ENCODE measurements at regions not wholly inside any gene's neighbourhood (a gene's known extent, or its start where the extent isn't known, plus 50 kb on each side); places are given as distances from the start of the nearest gene placed in this dataset.

- ATAC-seq (no peak), DNase-seq (no peak)
- Histone ChIP-seq H3K27ac (no peak overlapping the region), H3K36me3 (no peaks in the 10 kb centered on the region), H3K4me1 (no peaks in the 10 kb centered on the region), H3K4me3 (no peak overlapping the region), H3K9me3 (no peaks in the 10 kb centered on the region), H3K27me3 (no peaks in the 10 kb centered on the region)
- no peak for TF ChIP-seq CTCF (IDR thresholded peaks at IDR 0.05 in 4 of 5, conservative IDR thresholded peaks at IDR 0.05 in 1 of 5)
- TF ChIP-seq POLR2A (IDR thresholded peaks at IDR 0.05): no peak
- in situ Hi-C loops (cut with MboI; ENCODE audit: low sequenced_read_pairs in 4 of 4): no loop called here
- intact Hi-C loops (cut with DNase I; ENCODE audit: low total_unique reads): no loop called here
These were observed 417.2 kb upstream of the PBX1 start for GRCh38 chr1:164141797-164142196.

GRCh38 chr1:164154622-164155021 lies 404.4 kb upstream of the PBX1 start:
- Histone ChIP-seq H3K4me1 (no peaks in the 10 kb centered on the region), H3K9me3 (no peaks in the 10 kb centered on the region), H3K27me3 (no peaks in the 10 kb centered on the region), H3K27ac (no peak overlapping the region), H3K4me3 (no peak overlapping the region), H3K36me3 (no peaks in the 10 kb centered on the region)
- TF ChIP-seq POLR2A (IDR thresholded peaks at IDR 0.05) (no peak), CTCF (IDR thresholded peaks at IDR 0.05 in 4 of 5, conservative IDR thresholded peaks at IDR 0.05 in 1 of 5) (no peak)
- in situ Hi-C loops (cut with MboI; ENCODE audit: low sequenced_read_pairs in 4 of 4) (no loop called here), intact Hi-C loops (cut with DNase I; ENCODE audit: low total_unique reads) (no loop called here)
- no peak for ATAC-seq
- DNase-seq: no peak

DNA sequence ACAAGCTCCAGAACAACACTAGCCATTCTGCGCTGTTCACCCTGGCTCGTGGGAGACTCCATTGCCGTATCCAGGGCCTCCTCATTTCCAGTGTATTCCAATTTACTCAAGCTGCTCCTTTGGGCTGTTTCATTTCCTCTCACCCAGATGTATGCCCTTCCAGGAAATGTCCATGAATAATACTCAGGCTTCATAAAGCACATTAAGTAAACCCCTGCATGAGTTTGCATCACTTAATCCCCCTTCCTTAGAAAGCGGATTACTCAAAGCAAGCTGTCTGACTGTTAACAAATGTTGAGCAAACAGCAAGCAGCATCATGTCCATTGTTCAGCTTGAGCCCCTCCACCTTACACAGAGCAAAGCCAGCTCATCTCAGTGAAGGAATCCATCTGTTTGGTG lies 403.6 kb upstream of the PBX1 start:
- Histone ChIP-seq H3K4me3 (no peak overlapping the region), H3K36me3 (no peaks in the 10 kb centered on the region), H3K27me3 (no peaks in the 10 kb centered on the region), H3K9me3 (no peaks in the 10 kb centered on the region), H3K27ac (no peak overlapping the region), H3K4me1 (no peaks in the 10 kb centered on the region)
- TF ChIP-seq POLR2A (IDR thresholded peaks at IDR 0.05) (no peak), CTCF (IDR thresholded peaks at IDR 0.05 in 4 of 5, conservative IDR thresholded peaks at IDR 0.05 in 1 of 5) (no peak)
- intact Hi-C loops (cut with DNase I; ENCODE audit: low total_unique reads) (no loop called here), in situ Hi-C loops (cut with MboI; ENCODE audit: low sequenced_read_pairs in 4 of 4) (no loop called here)
- DNase-seq (no peak), ATAC-seq (no peak)

- H3K27me3 ChIP-seq: no peaks in the 10 kb centered on the region
- no peaks in the 10 kb centered on the region for H3K4me1 ChIP-seq
- H3K27ac ChIP-seq: no peak overlapping the region
- ATAC-seq (no peak), DNase-seq (no peak)
- TF ChIP-seq CTCF (IDR thresholded peaks at IDR 0.05 in 4 of 5, conservative IDR thresholded peaks at IDR 0.05 in 1 of 5): no peak
- TF ChIP-seq POLR2A (IDR thresholded peaks at IDR 0.05): no peak
- in situ Hi-C loops (cut with MboI; ENCODE audit: low sequenced_read_pairs in 4 of 4) (no loop called here), intact Hi-C loops (cut with DNase I; ENCODE audit: low total_unique reads) (no loop called here)
- no peaks in the 10 kb centered on the region for H3K36me3 ChIP-seq
- H3K9me3 ChIP-seq: no peaks in the 10 kb centered on the region
- no peak overlapping the region for H3K4me3 ChIP-seq
These were observed 395.6 kb upstream of the PBX1 start for GRCh38 chr1:164163289-164163849.

DNA sequence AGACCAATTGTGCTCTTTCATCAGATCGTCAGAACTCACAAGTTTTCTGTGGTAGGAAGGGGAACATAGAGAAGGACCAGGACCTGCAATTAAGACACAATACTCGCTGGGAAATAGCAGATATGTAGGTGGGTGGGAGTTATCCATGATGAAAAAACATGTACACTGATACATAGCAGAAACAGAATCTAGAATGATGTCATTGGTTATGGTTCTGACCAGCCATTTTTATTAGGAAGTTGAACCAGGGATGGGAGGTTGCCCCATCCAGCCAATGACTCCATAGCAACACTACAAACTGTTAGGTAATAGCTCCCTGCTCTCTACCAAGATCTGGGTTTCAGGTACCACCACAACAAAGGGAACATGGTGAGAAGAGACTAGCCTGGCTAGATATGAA lies 393.5 kb upstream of the PBX1 start:
- no peaks in the 10 kb centered on the region for H3K4me1 ChIP-seq
- H3K27ac ChIP-seq: no peak overlapping the region
- ATAC-seq (no peak), DNase-seq (no peak)
- H3K27me3 ChIP-seq: no peaks in the 10 kb centered on the region
- in situ Hi-C loops (cut with MboI; ENCODE audit: low sequenced_read_pairs in 4 of 4): no loop called here
- intact Hi-C loops (cut with DNase I; ENCODE audit: low total_unique reads): loop anchor here (5.0 kb wide), 1 partner anchor 907 kb away; no protein-coding TSS in a partner anchor
- TF ChIP-seq CTCF (IDR thresholded peaks at IDR 0.05 in 4 of 5, conservative IDR thresholded peaks at IDR 0.05 in 1 of 5): no peak
- TF ChIP-seq POLR2A (IDR thresholded peaks at IDR 0.05): no peak
- H3K36me3 ChIP-seq: no peaks in the 10 kb centered on the region
- no peak overlapping the region for H3K4me3 ChIP-seq
- H3K9me3 ChIP-seq: no peaks in the 10 kb centered on the region

Data from gastrocnemius medialis (tissue), 4 donors.